Activated T-helper 2 cell treated with anti-CD3 and anti-CD28 coated beads, Interferon-gamma antibody, Interleukin-2, Interleukin-4, amounts not matched to agents 10 μg/mL and 5 μg/mL and 100 μg/mL, durations not matched to agents 14 hours and 24 hours and 36 hours (primary cell): ENCODE measurements at regions not wholly inside any gene's neighbourhood (a gene's known extent, or its start where the extent isn't known, plus 50 kb on each side); places are given as distances from the start of the nearest gene placed in this dataset.
"Not testable (repeated sequence)": the region's sequence is repeated elsewhere in the genome, so short reads cannot be mapped to it uniquely, and the experiment has no call there.

ENCODE experiments used
- DNase-seq: peaks from one replicate; pipeline ENCODE4 v3.0.0; 2021; ENCODE audit warnings: low spot score
- H3K27ac Mint-ChIP-seq: one replicate; pipeline ENCODE4 v1.8.0; 2021; ENCODE audit warnings: mixed read lengths
- H3K27me3 Mint-ChIP-seq: one replicate; pipeline ENCODE4 v1.8.0; 2021; ENCODE audit warnings: low read depth, mixed read lengths
- H3K36me3 Mint-ChIP-seq: one replicate; pipeline ENCODE4 v1.8.0; 2021; ENCODE audit warnings: low read depth, mixed read lengths
- H3K4me1 Mint-ChIP-seq: one replicate; pipeline ENCODE4 v1.8.0; 2021; ENCODE audit warnings: low read depth, mixed read lengths
- H3K4me3 Mint-ChIP-seq: one replicate; pipeline ENCODE4 v1.8.0; 2021; ENCODE audit warnings: low read depth, mild to moderate bottlenecking, moderate library complexity, mixed read lengths
- H3K9me3 Mint-ChIP-seq: one replicate; pipeline ENCODE4 v1.8.0; 2021; ENCODE audit warnings: mixed read lengths
- intact Hi-C: fragments of 100-400 bp; cut with micrococcal nuclease; formaldehyde crosslinking; loops from one replicate; pipeline ENCODE4 v1.15.1; 2023

DNA sequence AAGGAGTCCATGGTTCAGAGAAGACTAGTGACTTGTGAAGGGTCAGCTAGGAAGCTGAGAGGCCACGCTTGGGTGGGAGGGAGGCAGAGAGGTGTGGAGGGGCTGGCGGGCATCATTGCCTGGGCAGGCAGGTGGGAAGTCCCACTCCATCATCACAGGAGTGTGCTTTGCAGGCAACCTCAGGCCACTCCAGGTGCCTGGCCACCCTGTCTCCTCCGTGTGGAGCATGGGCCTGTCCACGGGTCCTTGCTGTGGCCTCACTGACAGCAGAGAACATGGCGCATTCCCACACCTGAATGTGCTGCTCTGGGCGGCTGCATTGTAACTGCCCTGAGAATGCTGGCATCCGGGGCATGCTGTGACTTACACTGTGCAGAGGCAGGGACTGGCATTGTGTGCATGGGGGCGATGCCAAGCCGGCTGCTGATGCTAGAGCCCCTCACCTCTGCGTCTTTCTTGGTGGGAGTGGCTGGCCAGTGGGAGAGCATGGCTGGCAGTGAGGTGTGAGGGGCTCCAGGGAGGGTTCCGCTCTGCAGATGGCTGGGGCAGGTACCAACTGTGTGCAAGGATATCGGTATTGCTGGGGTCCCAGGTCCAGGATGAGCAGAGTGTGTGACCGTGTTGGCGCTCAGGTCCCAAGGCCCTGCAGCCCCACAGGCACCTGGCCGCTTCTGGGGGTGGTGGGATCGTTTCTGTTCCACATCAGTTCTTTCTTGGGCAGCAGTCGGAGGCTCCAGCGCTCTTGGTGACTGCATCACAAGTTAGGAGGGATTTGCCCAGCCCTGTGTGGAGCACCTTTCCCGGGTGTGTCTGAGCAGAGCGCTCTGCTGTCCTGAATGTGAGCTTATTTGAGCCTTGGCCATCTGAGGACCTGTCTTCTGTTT is 94.8 kb downstream of the NPIPB11 start:
- no peak overlapping the region for H3K27ac Mint-ChIP-seq
- H3K36me3 Mint-ChIP-seq = no peaks in the 10 kb centered on the region
- H3K4me1 Mint-ChIP-seq = no peaks in the 10 kb centered on the region
- no peaks in the 10 kb centered on the region for H3K9me3 Mint-ChIP-seq
- no peaks in the 10 kb centered on the region for H3K27me3 Mint-ChIP-seq
- DNase-seq = no peak
- intact Hi-C loops = no loop called here
- no peak overlapping the region for H3K4me3 Mint-ChIP-seq

DNA sequence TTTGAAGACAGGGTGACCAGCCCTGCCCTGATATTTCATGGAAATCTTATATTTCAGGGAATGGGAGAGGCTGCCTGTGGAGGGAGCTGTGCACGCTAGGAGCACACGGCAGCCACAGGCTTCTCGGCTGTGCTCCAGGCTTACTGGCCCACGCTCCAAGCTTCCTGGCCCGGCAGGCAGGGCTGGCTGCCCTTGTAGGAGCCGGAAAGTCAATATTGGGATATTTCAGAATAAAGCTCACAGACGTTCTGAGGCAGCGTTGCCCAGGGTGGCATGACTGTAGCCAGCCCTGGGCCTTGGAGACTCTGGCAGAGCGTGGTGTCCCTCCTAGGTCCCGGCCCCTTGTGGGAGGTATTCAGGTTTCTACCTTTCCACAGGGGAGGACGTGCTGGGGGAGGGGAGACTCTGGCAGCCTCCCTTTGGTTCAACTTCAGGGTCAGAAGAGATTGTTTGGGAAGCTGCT is 95.6 kb downstream of the NPIPB11 start:
- Mint-ChIP-seq H3K4me1 (no peaks in the 10 kb centered on the region), H3K36me3 (no peaks in the 10 kb centered on the region), H3K27me3 (no peaks in the 10 kb centered on the region), H3K9me3 (no peaks in the 10 kb centered on the region), H3K4me3 (no peak overlapping the region), H3K27ac (no peak overlapping the region)
- intact Hi-C loops = no loop called here
- DNase-seq = no peak

DNA sequence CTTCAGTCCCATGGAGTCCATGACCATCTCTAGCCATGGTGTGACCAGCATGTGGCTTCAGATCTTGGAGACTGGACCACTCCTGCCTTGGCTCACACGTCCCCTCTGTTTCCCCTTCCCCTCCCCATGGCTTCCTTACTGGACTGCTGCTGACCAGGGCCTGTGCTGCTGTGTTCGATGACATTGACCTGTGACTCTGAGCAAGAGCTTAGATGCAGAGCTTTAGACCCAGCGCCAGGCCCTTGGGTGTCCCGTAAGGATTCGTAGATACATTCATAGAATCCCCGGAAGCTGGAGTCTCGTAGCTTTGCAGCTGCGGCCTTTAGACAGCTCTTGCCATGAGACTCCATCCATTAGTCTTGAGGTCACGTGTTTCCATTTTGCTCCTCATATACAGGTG is 96.3 kb downstream of the NPIPB11 start:
- H3K4me1 Mint-ChIP-seq, DNase-seq, H3K36me3 Mint-ChIP-seq, H3K27ac Mint-ChIP-seq, H3K4me3 Mint-ChIP-seq, H3K27me3 Mint-ChIP-seq, intact Hi-C loops, H3K9me3 Mint-ChIP-seq: not testable (repeated sequence)

DNA sequence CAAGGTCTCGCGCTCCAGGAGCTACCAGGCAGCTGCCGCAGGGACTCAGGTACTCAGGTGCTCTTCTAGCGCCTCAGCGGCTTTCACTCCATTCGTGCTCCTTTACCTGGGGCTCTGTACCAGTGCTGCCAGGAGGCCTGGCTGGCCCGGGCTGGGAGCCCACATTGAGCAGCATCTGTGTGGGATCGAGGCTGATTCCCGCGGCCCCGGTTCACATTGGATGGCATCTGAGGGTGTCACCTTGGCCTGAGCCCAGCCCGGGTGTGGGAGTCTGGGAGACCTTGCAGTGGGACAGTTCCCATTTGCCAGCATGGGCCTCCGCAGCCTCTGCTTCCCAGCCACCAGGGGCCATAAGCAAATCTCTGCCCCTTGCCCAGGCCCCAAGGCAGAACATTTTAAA is 96.9 kb downstream of the NPIPB11 start:
- H3K4me1 Mint-ChIP-seq, intact Hi-C loops, H3K4me3 Mint-ChIP-seq, H3K36me3 Mint-ChIP-seq, H3K27ac Mint-ChIP-seq, H3K27me3 Mint-ChIP-seq, DNase-seq, H3K9me3 Mint-ChIP-seq: not testable (repeated sequence)

DNA sequence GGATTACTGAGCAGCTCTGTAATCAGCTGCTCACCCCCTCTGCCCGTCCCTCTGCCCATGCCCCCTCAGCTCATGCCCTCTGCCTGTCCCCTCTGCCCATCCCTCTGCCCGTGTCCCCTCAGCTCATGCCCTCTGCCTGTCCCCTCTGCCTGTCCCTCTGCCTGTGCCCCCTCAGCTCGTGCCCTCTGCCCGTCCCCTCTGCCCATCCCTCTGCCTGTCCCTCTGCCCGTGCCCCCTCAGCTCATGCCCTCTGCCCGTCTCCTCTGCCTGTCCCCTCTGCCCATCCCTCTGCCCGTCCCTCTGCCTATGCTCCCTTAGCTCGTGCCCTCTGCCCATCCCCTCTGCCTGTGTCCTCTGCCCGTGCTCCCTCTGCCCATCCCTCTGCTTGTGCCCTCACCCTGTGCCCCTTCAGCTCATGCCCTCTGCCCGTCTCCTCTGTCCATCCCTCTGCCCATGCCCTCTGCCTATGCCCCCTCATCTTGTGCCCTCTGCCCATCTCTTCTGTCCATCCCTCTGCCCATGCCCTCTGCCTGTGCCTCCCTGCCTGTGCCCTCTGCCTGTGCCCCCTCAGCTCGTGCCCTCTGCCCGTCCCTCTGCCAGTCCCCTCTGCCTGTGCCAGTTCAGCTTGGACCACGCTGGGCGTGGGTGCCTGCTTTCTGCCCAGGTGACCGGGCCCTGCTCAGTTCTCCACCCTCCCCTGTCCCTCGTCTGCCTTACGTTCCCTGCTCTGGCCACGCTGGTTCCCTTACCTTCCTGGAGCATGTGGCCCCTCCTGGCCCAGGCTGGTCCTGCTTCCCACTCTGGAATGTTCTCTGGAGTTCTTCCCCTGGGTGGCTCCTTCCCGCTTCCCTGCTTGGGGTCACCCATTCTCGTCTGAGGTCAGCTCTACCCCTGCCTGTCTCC is 97.6 kb downstream of the NPIPB11 start:
- Mint-ChIP-seq H3K4me1 (no peaks in the 10 kb centered on the region), H3K4me3 (no peak overlapping the region), H3K27ac (no peak overlapping the region), H3K9me3 (no peaks in the 10 kb centered on the region), H3K27me3 (no peaks in the 10 kb centered on the region), H3K36me3 (no peaks in the 10 kb centered on the region)
- DNase-seq = no peak
- intact Hi-C loops = no loop called here

DNA sequence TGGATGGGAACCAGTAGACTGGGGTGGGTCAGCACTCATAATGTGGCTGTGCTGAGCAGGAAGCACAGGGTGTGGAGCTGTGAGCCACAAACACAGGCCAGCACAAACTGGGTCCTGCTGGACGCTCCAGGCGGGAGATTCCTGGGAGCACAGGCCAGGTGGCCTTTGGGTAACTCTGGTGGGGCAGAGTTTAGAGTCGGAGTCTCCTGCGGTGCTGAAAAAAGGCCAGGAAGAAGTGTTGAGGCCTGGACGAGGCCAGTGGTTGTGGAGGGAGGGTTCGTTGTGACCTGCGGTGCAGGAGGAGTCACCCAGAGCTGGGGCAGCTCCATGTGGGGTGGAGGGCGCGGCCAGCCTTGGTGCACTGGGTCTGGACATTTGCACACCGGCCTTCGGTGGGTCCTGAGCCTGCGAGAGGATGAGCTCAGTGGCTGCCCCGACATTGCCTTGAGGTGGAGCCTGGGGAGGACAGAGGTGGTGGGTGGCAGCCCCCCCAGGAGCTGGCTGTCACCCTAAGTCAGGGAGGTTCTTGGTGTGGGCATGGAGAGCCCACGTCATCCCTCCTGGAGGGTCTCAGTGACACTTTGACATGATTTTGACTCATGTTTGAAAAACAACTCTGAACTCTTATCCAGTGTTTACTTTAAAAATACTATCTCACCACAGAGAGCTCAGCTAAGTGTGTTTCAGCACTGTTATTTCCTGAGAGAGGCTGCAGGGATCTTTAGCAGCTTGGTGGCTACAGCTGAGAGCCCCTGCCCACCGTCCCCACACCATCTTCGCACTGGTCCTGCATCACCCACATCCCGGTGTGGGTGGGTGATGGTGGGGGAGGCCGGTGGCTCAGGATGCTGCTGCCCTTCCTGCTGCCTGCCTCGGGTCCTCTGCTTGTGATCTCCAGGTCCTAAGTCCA is 98.7 kb downstream of the NPIPB11 start:
- Mint-ChIP-seq H3K4me3 (no peak overlapping the region), H3K4me1 (no peaks in the 10 kb centered on the region), H3K27me3 (no peaks in the 10 kb centered on the region), H3K27ac (no peak overlapping the region), H3K36me3 (no peaks in the 10 kb centered on the region), H3K9me3 (no peaks in the 10 kb centered on the region)
- intact Hi-C loops = no loop called here
- DNase-seq = no peak

DNA sequence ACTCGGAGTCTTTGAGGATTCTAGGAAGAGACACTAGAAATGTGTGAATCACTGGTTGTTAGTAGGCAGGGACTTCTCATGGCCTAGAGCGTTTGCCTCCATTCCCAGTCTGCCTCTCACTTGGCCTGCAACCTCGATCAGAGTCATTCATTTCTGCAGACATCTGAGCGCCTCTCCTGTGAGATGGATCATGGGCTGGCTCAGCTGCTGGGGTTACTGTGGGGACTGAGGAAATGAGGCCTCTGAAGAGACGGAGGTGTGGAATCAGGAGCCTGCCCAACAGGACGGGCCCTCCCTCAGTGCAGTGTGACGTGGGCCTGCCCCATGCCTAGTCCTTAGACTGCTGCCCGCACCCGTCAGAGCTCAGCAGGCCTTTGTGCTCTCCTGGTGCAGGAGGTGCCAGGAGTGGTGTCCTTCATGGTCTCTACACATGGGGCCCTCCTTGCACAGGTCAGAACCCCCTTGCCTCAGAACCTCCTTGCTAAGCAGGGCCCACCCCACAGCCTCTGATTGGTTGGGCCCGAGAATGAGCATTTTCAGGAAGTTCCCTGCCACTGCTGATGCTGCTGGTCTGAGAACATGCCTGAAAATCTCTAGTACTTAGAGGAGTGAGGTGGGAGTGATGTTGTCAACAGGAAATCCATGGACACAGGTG is 99.4 kb downstream of the NPIPB11 start:
- no peak overlapping the region for H3K4me3 Mint-ChIP-seq
- intact Hi-C loops = no loop called here
- DNase-seq = no peak
- H3K36me3 Mint-ChIP-seq = no peaks in the 10 kb centered on the region
- H3K9me3 Mint-ChIP-seq = no peaks in the 10 kb centered on the region
- no peaks in the 10 kb centered on the region for H3K4me1 Mint-ChIP-seq
- H3K27me3 Mint-ChIP-seq = no peaks in the 10 kb centered on the region
- H3K27ac Mint-ChIP-seq = no peak overlapping the region

DNA sequence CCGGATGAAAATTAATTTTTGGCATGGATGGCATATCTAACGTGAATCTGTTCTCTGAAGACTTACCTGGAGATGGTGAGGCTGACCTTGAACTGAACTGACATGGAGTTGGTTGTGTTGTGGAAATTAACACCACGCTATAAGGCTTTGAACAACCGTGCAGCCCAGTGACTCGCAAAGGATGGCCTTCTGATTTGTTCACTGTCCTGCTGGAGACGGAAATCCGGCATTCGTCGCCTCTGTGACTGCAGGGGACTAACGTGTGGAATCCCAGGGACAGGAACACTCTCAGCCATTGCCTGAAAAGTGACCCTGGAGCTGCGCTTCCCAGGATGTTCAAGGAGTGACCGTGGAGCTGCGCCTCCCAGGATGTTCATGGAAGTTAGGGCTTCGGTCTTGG is 100.3 kb downstream of the NPIPB11 start:
- no peaks in the 10 kb centered on the region for H3K4me1 Mint-ChIP-seq
- H3K9me3 Mint-ChIP-seq = no peaks in the 10 kb centered on the region
- no peaks in the 10 kb centered on the region for H3K27me3 Mint-ChIP-seq
- H3K36me3 Mint-ChIP-seq = no peaks in the 10 kb centered on the region
- no peak for DNase-seq
- intact Hi-C loops = no loop called here
- H3K4me3 Mint-ChIP-seq = no peak overlapping the region
- H3K27ac Mint-ChIP-seq = no peak overlapping the region

DNA sequence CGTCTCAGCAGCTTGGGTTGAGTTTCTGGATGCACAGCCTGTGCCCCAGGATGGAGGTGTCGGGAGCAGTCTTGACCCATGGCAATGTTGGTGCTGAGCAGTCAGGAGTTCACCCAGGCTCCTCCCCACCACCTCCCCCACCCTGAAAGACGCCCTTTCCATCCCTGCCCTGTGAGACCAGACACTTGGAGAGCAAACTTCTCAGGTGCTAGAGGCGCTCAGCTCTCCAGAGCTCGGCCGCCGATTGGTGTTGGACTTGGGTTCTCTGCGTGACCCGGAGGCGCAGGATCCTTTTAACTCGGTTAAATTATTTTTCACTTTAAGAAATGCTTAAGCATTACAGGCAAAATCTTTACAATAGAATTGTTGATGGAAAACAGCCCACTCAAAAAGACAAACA is 101.5 kb downstream of the NPIPB11 start:
- intact Hi-C loops, H3K4me1 Mint-ChIP-seq, H3K27ac Mint-ChIP-seq: not testable (repeated sequence)

DNA sequence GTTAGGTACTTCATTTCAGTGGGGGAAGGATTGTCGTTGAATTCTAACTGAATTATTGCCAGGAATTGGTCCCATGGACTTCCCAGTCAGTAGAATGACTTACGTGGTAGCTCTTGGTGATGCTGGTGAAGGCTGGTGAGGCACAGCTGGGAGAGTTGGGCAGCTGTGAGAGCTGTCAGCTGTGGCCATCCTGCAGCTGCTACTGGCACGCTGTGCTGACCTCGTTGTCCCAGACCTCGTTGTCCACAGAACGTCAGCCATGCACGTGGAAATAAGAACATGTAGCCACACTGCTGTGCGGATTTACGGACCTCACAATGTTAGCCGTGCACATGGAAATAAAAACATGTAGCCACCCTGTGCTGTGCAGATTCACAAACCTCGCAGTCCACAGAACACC is 102.3 kb downstream of the NPIPB11 start:
- no peaks in the 10 kb centered on the region for H3K36me3 Mint-ChIP-seq
- intact Hi-C loops = no loop called here
- no peak overlapping the region for H3K4me3 Mint-ChIP-seq
- H3K4me1 Mint-ChIP-seq = peaks cover 6% of the 10 kb centered on the region
- no peaks in the 10 kb centered on the region for H3K27me3 Mint-ChIP-seq
- no peak for DNase-seq
- H3K27ac Mint-ChIP-seq = no peak overlapping the region
- no peaks in the 10 kb centered on the region for H3K9me3 Mint-ChIP-seq

More for the DNA sequence above, 101.5 kb downstream of the NPIPB11 start:
- not testable (repeated sequence) for H3K4me3 Mint-ChIP-seq, H3K27me3 Mint-ChIP-seq, H3K36me3 Mint-ChIP-seq, H3K9me3 Mint-ChIP-seq, DNase-seq

DNA sequence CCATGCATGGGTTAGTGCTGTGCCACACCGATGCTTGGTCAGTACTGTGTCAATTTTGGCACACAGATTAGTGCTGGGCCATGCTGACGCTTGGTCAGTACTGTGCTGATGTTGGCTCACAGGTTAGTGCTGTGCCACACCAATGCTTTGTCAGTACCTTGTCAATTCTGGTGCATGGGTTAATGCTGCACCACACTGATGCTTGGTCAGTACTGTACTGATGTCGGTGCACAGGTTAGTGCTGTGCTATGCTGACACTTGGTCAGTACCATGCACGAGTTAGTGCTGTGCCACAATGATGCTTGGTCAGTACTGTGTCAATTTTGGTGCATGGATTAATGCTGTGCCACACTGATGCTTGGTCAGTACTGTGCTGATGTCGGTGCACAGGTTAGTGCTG is 103.0 kb downstream of the NPIPB11 start:
- DNase-seq = no peak
- H3K4me3 Mint-ChIP-seq = no peak overlapping the region
- H3K27ac Mint-ChIP-seq = no peak overlapping the region
- peaks cover 6% of the 10 kb centered on the region for H3K4me1 Mint-ChIP-seq
- no peaks in the 10 kb centered on the region for H3K9me3 Mint-ChIP-seq
- intact Hi-C loops = no loop called here
- H3K36me3 Mint-ChIP-seq = no peaks in the 10 kb centered on the region
- H3K27me3 Mint-ChIP-seq = no peaks in the 10 kb centered on the region

DNA sequence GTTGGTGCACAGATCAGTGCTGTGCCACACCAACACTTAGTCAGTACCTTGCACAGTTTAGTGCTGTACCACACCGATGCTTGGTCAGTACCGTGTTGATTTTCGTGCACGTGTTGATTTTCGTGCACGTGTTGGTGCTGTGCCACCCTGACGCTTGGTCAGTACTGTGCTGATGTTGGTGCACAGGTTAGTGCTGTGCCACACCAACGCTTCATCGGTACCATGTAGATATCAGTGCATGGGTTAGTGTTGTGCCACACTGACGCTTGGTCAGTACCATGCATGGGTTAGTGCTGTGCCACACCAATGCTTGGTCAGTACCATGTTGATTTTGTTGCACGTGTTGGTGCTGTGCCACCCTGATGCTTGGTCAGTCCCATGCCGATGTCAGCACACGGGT is 103.5 kb downstream of the NPIPB11 start:
- no peak overlapping the region for H3K4me3 Mint-ChIP-seq
- no peaks in the 10 kb centered on the region for H3K36me3 Mint-ChIP-seq
- peaks cover 6% of the 10 kb centered on the region for H3K4me1 Mint-ChIP-seq
- no peaks in the 10 kb centered on the region for H3K9me3 Mint-ChIP-seq
- no peak for DNase-seq
- intact Hi-C loops = no loop called here
- no peaks in the 10 kb centered on the region for H3K27me3 Mint-ChIP-seq
- H3K27ac Mint-ChIP-seq = no peak overlapping the region
